ENCODE measurements at regions not wholly inside any gene's neighbourhood (a gene's known extent, or its start where the extent isn't known, plus 50 kb on each side); places are given as distances from the start of the nearest gene placed in this dataset.
"Not testable (repeated sequence)": the region's sequence is repeated elsewhere in the genome, so short reads cannot be mapped to it uniquely, and the experiment has no call there.

GRCh38 chr3:109685084-109686079, 348.0 kb upstream of the DPPA4 start:
- TF ChIP-seq CTCF (IDR thresholded peaks at IDR 0.05; ENCODE audit: insufficient read depth, low read depth, low read length) = no peak
- DNase-seq (ENCODE audit: low read depth) = peak; percentile 91
- no peak overlapping the region for H3K4me3 ChIP-seq (ENCODE audit: low read depth, low read length)

GRCh38 chr3:109687626-109688025, 350.3 kb upstream of the DPPA4 start:
- DNase-seq (ENCODE audit: low read depth) = no peak
- no peak overlapping the region for H3K4me3 ChIP-seq (ENCODE audit: low read depth, low read length)
- TF ChIP-seq CTCF (IDR thresholded peaks at IDR 0.05; ENCODE audit: insufficient read depth, low read depth, low read length) = no peak

- no peak for DNase-seq (ENCODE audit: low read depth)
- TF ChIP-seq CTCF (IDR thresholded peaks at IDR 0.05; ENCODE audit: insufficient read depth, low read depth, low read length) = no peak
- H3K4me3 ChIP-seq (ENCODE audit: low read depth, low read length) = no peak overlapping the region
Measured at GRCh38 chr3:109696932-109697331, 359.6 kb upstream of the DPPA4 start.

DNA sequence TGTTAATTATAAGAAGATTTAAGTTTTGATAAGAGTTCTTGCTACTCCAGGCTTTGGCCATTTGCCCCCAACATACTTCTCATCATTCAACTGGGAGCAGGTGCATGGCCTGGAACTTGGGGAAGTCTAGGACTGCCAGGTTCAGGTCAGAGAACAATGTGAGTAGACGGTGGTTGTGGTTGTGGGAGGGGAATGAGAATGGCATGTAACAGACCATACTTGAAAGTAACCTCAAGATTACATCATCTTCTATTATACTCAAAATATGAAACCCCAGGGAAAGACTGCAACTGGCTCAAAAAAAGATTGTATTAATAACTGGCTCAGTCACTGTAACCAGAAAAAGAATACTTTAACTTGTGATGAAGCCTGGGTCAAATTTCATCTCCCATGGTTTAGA, 364.9 kb upstream of the DPPA4 start:
- no peak for DNase-seq (ENCODE audit: low read depth)
- no peak for TF ChIP-seq CTCF (IDR thresholded peaks at IDR 0.05; ENCODE audit: insufficient read depth, low read depth, low read length)
- no peak overlapping the region for H3K4me3 ChIP-seq (ENCODE audit: low read depth, low read length)

DNA sequence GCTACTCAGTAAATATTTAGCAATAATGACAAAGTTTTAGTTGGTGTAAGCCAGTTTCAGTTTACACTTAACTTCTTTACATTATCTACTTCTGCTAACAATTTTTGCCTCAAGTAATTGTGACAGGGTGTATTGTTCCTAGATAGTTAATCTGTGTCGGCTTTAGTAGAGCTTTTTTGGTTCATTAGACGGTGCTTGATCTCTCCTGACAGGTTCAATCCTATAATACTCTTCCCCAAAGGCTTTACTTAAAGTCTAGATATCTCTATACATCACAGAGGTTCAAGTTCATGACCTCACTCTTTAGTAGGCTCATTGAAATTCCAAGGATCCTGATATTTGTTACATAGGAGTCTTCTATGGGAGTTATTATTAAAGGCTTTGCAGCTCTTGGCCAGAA, 365.6 kb upstream of the DPPA4 start:
- H3K4me3 ChIP-seq (ENCODE audit: low read depth, low read length) = no peak overlapping the region
- TF ChIP-seq CTCF (IDR thresholded peaks at IDR 0.05; ENCODE audit: insufficient read depth, low read depth, low read length) = no peak
- no peak for DNase-seq (ENCODE audit: low read depth)

DNA sequence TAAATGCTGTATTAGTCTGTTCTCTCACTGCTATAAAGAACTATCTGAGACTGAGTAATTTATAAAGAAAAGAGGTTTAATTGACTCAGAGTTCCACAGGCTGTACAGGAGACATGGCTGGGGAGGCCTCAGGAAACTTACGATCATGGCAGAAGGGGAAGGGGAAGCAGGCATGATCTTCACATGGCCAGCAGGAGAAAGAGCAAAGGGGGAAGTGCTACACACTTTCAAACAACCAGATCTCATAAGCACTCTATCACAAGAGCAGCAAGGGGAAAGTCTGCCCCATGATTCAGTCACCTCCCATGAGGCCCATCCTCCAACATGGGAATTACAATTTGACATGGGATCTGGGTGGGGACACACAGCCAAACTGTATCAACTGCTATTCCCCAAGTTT, 367.8 kb upstream of the DPPA4 start:
- not testable (repeated sequence) for DNase-seq (ENCODE audit: low read depth)

DNA sequence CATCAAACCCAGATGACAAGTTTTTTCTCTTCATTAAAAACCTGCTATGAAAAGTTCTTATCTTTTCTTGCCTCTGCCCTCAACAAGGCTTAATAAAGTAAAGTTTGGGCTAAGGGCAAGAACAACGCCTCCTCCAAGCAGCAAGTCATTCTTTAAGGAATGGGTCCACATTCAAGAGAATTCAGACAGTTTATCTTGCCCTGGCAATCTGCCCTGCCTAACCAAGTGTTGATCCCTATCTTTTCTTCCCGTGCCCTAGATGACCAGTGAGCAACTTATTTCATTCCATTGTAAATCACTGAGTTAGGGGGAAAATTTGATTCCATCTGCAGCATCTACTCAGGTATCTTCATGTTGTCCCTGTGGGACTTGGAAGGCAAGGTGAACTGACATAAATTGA, 370.3 kb upstream of the DPPA4 start:
- no peak for TF ChIP-seq CTCF (IDR thresholded peaks at IDR 0.05; ENCODE audit: insufficient read depth, low read depth, low read length)
- no peak overlapping the region for H3K4me3 ChIP-seq (ENCODE audit: low read depth, low read length)
- DNase-seq (ENCODE audit: low read depth) = no peak

More for the DNA sequence above, 367.8 kb upstream of the DPPA4 start:
- H3K4me3 ChIP-seq (ENCODE audit: low read depth, low read length) = not testable (repeated sequence)
